HG03064 (cell line): ENCODE measurements at regions not wholly inside any gene's neighbourhood (a gene's known extent, or its start where the extent isn't known, plus 50 kb on each side); places are given as distances from the start of the nearest gene placed in this dataset.

ENCODE experiments used
- ATAC-seq: cut with Tn5 transposase; IDR thresholded peaks from one replicate; pipeline ENCODE4 v1.9.1; 2021; ENCODE audit warnings: low read depth; ENCODE audit not compliant: unreplicated experiment

DNA sequence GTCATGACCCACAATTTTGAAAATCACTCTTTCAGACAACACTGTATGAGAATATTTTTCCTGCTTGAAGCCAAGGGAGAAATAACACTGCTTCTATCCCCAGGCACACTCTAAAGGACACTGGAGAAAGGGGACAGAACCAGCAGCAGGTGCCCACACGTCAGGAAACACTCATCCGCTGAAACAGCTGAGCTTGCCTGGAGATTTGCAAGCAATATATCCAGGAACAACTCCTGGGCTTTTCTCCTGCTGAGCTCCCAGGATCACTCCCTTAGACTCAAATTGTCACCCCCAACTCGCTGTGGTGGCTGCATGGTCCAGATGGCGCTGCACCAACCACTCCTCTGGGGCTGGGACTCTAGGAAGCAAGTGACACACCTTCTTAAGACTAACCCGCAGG, 186.7 kb downstream of the ARL4C start:
- ATAC-seq: no peak

DNA sequence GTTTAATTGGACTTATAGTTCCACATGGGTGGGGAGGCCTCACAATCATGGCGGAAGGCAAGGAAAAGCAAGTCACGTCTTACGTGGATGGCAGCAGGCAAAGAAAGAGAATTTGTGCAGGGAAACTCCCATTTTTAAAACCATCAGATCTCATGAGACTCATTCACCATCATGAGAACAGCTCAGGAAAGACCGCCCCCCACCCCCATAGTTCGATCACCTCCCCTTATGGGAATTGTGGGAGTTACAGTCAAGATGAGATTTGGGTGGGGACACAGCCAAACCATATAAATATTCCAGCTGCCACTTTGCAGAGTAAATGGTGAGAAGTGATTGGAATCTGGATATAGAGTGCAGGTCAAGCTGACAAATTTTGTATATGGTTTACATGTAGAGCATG, 187.4 kb downstream of the ARL4C start:
- ATAC-seq: no peak

GRCh38 chr2:234308813-234309195, 188.1 kb downstream of the ARL4C start:
- ATAC-seq: peak; percentile 79

DNA sequence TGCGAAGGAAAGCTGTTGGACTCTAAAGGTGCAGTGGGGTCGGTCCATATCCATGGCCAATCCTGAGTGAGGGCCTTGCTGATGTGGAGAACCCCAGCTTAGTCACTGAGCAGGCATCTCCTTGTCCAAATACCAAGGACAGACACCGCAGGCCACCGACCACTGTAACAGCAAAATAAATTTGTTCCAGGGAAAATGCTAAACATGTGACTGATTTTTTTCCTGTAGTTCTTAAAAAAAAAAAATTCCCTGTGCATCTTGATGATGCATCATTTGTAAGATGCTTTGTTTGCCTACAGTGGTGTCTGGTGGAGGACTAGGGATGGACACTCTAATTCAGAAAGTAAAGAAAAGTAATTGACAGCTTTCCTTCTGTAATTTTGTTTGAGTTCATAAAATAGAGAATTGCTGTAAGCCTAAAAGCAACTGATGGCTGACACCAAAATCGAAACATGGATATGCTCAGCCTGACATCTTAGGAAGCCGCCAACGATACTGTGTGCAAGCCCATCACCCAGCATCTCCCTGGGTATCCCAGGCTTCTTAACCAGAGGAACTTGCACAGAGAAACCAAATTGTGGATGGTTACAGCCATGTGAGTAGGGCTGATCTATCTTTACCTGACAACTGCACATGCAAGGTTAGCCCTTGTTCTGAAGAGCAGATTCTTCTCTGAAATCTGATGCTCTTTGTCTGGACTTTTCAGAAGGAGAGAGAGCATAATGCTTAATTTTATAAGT, 188.6 kb downstream of the ARL4C start:
- no peak for ATAC-seq

DNA sequence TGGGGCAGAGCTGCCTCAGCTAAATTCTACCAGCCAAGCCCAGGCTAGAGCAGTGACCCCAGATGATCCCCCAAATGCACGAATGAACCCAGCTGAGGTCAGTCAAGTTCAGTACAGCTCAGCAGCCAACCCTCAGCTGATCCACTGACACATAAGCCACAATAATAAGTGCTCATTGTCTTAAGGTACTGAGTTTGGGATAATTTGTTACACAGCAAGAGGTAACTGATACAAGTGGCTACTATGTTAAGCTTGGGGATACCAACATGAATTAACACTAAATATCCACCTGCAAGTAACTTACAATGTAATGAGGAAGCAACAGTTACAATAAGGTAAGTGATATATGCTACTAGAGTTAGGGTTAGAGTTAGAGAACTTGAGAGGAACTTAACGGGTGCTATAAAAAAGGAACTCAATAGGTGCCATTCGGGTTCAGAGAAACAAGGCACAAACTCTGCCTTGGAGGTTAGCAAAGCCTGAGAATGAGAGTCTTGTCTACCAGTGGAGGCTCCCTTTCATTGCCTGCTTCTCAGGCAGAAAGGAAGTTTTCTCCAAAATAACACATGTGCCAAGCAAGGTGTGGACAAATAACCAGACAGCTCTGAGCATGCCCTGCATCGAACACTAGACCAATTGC, 189.4 kb downstream of the ARL4C start:
- no peak for ATAC-seq

DNA sequence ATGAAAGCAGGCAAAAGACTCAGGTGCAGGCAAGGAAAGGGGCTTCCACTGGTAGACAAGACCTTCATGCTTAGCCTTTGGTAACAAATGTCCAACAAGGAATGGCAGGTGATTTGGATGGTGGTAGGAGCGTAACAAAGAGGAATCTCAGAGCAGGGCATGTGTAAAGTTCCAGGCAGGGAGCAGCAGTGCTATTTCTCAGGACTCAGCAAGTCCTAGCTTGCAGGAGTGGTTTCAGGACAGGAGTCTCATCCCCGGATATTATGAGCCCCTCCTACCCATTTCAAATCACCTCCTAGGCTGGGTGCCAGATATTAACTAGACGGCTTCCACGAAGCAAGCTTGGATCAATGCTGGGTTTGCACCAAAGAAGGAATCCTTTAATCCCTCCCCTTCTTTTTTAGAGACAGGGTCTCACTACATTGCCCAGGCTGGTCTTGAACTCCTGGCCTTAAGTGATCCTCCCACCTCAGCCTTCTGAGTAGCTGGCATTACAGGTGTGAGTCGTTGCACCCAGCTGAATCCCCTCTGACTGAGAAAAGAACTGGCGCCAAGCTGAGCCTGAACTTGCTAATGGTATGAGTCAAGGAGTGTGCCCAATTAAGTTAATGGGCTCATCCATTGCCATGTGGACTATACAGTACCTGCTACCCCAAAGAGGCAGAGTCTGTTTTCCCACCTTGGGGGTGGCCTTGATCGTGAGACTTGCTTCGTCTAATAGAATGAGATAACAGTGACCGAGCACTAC, 190.3 kb downstream of the ARL4C start:
- no peak for ATAC-seq

- ATAC-seq: no peak
Measured at GRCh38 chr2:234305846-234306245, 191.0 kb downstream of the ARL4C start.

DNA sequence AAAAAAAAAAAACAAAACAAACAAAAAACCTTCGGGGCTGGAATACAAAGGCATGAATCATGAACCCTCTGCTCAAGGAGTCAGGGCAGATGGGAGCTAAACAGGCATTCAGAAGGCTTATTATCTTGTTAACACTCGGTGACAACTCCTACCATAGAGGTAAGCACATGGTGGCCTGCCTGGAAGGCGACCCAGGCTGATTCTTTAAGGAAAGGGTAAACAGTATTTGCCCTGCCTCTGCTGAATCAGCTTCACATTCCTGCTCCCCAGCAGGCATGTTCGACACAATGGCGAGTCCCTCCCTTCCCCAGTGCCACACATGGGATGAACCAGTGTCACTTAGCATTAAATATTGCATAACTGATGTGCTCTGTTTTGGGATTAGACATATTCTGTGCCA, 191.9 kb downstream of the ARL4C start:
- ATAC-seq: no peak

GRCh38 chr2:234302664-234302991, 194.3 kb downstream of the ARL4C start:
- ATAC-seq: no peak

- no peak for ATAC-seq
Measured at GRCh38 chr2:234300932-234301823, 195.7 kb downstream of the ARL4C start.

- no peak for ATAC-seq
Measured at GRCh38 chr2:234300391-234300925, 196.4 kb downstream of the ARL4C start.

DNA sequence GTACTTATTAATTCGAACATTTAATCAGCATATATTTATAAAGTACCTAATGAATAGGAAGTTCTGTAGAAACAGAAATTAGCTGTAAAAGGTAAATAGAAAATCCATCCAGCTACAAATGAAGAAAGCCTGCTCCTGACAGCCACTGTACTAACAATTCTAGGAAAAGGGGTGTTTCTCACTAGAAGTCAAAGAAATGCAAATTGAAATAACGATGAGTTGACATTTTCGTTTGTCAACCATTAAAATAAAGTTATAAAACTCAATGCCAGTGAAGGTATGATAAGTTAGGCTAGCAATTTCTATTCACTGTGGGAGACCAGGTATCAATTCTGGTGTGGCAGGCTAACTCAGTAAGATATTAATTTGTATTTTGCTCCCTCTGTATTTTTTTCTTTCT, 198.0 kb downstream of the ARL4C start:
- ATAC-seq: no peak

GRCh38 chr2:234296991-234297390, 199.9 kb downstream of the ARL4C start:
- ATAC-seq: no peak

GRCh38 chr2:234293973-234294372, 202.9 kb downstream of the ARL4C start:
- no peak for ATAC-seq

DNA sequence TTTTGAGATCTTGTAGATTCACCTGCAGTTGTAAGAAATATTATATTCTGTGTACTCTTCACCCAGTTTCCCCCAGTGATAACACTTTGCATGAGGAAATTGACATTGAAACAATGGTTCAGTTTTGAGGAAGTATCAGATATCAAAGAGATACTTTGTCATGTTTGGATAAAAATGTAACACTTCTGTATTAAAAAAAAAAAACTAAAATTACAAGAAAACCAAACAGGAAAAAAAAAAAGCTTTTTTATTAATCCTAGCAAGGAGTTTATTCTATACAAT, 204.0 kb downstream of the ARL4C start:
- ATAC-seq: no peak

DNA sequence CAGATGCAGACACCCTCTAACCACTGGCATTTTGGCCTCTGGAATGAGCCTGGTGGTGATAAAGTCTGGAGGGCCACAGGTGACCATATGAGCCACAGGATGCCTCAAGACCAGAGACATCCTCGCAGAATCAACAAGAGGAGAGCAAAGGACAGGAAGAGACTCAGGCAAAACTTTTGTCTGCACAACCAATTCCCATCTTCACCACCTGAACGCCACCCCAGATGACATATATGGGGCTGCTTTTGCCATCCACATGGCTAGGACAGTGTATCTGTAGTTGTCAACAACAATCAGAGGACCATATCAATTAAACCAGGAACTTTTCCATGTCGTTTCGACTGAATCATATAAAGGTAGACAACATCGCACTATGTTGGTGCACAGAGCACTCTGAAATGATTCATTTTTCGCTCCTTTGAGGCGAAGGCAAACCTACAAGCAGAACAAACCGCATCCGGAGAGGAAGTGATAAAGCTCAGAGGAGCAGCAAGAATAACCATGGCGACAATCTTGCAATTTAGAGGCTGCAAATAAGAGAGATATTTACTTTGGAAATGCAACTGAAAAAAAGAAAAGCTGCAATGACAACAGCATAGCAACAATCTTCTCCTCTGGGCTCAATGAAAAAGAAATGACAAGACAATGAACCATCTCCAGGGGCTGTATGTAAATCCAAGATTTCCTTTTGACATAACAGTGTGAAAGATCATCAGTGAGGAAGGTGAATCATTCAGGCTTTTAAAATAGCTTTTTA, 204.5 kb downstream of the ARL4C start:
- ATAC-seq: peak; percentile 66

- ATAC-seq: peak; percentile 16
Measured at GRCh38 chr2:234291765-234292204, 205.1 kb downstream of the ARL4C start.

GRCh38 chr2:234290671-234291070, 206.2 kb downstream of the ARL4C start:
- no peak for ATAC-seq

DNA sequence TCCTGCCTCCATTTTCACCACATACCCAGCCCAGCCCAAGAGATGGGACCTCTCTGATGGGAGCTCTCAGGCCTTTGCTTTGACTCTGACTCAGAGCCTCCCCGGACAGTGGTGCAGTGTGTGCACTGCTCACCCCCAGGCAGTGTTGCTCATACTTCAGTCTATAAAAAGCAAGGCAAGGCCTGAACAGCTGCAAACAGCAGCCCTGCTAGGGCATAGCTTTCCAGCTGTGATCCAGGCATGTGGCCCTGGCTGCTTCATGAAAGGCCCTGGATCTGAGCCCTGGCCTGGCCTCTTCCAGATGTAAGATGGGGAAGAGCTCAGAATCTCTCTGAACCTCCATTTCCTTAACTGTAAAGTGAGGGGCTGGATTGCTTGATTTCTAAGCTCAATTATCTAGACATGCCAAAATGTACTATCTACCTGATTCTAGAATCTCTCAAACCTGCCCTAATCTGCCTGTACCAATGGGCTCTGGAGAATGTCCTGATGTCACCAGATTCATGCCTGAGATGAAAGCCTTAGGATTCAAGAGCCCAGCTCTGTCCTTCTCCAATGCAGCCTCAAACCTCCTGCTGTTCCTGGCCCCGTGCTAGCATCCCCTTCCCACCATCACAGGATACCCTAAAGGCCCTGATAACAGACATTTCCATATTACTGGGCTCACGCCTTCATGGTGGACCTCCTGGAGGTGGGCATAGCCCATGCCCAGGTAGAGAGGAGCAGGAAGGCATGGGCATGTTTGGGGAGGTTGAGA, 206.9 kb downstream of the ARL4C start:
- no peak for ATAC-seq
